Sciatic nerve (tissue), 2 donors: ENCODE measurements at regions not wholly inside any gene's neighbourhood (a gene's known extent, or its start where the extent isn't known, plus 50 kb on each side); places are given as distances from the start of the nearest gene placed in this dataset.
"Not testable (repeated sequence)": the region's sequence is repeated elsewhere in the genome, so short reads cannot be mapped to it uniquely, and the experiment has no call there.

Experiments used
- ATAC-seq: fragments of 200-7000 bp; cut with Tn5 transposase; one replicate; pipeline ENCODE4 v1.9.1; 2020; ENCODE audit warnings: mild to moderate bottlenecking, moderate library complexity
- DNase-seq: peaks from one replicate; pipeline ENCODE4 v3.0.0-alpha.2; 2020; ENCODE audit warnings: low spot score
- intact Hi-C: fragments of 100-400 bp; cut with DNase I; formaldehyde crosslinking; loops from one replicate; pipeline ENCODE4 v1.14.2; 2022
- donor health status: DM: no; HTN: no; CAD: no.
- donor health status: DM: no; HTN: no; CAD: no.

DNA sequence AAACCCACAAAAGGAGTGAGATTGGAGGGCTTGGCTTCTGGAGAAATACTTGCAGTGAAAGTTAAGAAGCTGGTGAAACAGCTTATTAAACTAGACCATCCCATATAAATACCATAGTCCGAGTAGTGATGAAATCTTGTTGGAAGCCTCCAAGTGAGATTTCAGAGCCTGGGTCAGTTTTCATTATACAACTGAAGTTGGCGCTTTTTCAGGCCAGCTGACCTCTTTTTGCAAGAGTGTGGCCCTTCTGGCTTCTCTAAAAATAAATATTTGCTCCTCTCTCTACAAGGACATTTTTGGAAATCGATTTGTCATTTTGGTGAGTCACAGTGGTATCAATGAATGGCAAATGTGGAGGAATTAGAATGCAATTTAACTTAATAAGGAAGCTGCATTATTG lies 51.2 kb upstream of the THRB start:
- no peak for DNase-seq
- intact Hi-C loops, result no loop called here
- ATAC-seq, result peak; percentile 82

GRCh38 chr3:24548278-24548677 lies 53.6 kb upstream of the THRB start:
- ATAC-seq (no peak), DNase-seq (no peak)
- intact Hi-C loops, result no loop called here

DNA sequence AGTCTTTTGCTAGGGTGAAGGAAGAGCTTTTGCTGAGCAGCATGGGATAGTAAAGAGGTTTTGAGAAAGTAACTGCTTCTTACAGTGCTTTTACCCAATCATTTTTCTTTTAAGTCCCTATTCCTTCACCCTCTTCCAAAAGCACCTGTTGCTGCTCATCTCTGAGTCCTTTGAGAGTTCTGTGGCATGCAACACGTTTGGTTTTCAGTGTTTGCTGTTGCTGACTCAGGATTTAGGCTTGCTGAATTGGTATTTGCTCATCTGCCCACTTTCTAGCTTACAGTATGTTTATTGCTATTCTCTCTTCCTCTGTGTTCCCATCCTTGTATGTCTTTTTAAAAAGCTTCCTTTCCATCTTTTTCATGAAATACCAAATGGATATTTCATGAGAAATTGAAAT lies 55.9 kb upstream of the THRB start:
- DNase-seq, result no peak
- ATAC-seq, result no peak
- intact Hi-C loops, result no loop called here

GRCh38 chr3:24551626-24552025 lies 57.0 kb upstream of the THRB start:
- ATAC-seq (no peak), DNase-seq (no peak)
- intact Hi-C loops, result no loop called here

DNA sequence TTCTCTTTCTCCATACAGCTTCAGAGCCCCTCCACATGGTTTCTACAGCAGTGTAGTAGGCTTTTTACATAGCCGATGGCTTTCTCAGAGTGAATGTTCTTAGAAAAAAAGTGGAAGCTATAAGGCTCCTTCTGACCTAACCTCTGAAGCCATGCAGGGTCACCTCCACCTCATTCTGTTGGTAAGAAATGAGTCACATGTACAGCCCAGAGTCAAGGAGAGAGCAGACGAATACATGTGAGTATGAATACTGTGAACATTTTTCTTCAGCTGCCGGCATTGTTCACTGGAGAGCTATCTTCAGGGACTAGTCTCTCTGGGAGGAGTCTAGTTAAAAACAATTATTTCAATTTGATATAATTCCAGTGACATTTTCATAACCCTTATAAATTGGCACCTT lies 68.2 kb upstream of the THRB start:
- intact Hi-C loops, result no loop called here
- DNase-seq (no peak), ATAC-seq (no peak)

DNA sequence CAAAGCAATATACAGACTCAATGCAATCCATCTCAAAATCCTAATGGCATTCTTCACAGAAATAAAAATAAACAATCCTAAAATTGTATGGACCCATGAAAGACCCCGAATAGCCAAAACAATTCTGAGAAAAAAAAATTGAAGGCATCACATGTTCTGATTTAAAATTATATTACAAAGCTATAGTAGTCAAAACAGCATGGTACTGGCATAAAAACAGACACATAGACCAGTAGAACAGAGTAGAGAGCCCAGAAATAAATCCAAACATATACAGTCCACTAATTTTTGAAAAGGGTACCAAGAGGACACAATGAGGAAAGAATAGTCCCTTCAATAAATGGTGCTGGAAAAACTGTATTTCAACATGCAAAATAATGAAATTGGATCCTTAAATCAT lies 70.4 kb upstream of the THRB start:
- ATAC-seq (no peak), DNase-seq (no peak)
- intact Hi-C loops, result no loop called here

DNA sequence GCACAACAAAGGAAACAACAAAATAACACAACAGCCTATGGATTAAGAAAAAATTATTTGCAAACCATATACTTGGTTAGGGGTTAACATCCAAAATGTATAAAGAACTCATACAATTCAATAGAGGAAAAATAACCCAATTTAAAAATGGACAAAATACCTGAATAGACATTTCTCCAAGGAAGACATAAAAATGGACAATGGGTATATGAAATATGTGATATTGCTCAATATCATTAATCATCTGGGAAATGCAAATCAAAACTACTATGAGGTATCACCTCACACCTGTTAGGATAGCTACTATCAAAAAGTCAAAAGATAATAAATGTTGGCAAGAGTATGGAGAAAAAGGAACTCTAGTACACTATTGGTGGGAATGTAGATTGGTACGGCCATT lies 71.0 kb upstream of the THRB start:
- intact Hi-C loops, result no loop called here

GRCh38 chr3:24566927-24567326 lies 72.3 kb upstream of the THRB start:
- ATAC-seq (no peak), DNase-seq (no peak)
- intact Hi-C loops, result no loop called here

More for the DNA sequence above, 71.0 kb upstream of the THRB start:
- ATAC-seq (no peak), DNase-seq (no peak)

GRCh38 chr3:24572409-24572808 lies 77.8 kb upstream of the THRB start:
- intact Hi-C loops, ATAC-seq, DNase-seq: not testable (repeated sequence)

GRCh38 chr3:24573576-24573975 lies 78.9 kb upstream of the THRB start:
- DNase-seq (no peak), ATAC-seq (no peak)
- intact Hi-C loops, result no loop called here

- intact Hi-C loops, result no loop called here
- DNase-seq (no peak), ATAC-seq (no peak)
Observed at GRCh38 chr3:24578324-24578723, 83.7 kb upstream of the THRB start.

- intact Hi-C loops, result no loop called here
- DNase-seq, result no peak
- ATAC-seq, result no peak
Observed at GRCh38 chr3:24578951-24579421, 84.3 kb upstream of the THRB start.

DNA sequence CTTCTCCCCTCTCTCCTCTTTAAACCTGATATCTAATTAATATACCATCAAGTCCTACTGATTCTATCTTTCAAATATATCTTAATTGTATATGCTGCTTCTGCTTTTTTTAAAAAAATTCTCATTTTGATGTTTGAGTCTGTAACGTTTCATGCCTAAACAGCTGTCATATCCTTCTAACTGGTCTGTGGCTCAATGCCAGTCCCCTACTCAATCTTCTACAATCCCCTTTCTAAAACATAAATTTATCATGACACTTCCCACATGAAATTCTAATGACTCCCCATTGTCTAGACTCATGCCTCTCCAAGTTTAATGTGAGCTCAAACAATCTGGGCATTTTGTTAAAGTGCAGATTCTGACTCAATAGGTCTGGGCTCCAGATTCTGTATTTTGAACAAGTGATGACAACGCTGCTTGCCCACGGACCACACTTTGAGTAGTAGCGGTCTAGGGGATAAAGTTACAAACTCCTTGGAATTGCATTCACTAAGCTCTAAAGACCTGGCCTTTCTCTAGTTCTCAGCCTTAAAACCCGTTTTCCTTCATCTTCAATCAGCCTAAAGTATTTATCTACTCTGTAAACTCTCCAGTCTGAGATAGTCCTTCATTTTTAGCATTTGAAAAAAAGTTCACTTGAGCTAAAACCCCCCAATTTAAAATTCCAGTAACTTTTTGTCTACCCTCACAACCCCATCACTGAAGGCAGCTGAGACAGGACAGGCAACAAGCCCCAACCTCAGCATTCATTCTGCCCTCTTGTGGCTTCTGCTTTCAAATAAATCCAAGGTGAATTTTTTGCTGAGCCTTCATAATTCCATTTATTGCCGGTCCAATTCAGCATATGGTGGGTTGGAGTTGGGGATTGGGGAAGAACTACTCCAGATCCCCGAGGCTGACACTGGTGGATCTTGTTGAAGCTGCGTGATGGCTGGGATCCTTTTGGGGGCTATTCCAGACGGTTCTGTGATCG lies 88.1 kb upstream of the THRB start:
- intact Hi-C loops, result no loop called here
- ATAC-seq, result no peak
- DNase-seq, result no peak

DNA sequence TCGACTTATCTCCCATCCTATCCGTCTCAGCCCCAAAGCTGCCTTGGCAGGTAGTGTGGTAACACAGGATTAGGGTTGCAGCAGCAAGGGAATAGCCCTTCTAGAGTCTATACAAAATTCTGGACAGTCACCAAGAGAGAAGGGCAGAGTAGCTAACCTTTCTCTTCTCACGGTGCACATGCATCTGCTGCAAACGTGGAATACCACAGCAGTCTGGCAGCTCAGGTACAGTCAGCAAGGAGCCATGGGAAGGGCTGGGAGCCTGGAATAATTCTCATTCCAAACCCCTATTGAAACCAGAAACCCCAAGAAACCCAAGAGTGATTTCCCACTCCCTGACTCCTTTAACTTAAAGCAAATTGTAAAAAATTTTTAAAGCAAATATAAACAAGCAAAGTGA lies 92.3 kb upstream of the THRB start:
- intact Hi-C loops, result no loop called here
- DNase-seq (no peak), ATAC-seq (no peak)

DNA sequence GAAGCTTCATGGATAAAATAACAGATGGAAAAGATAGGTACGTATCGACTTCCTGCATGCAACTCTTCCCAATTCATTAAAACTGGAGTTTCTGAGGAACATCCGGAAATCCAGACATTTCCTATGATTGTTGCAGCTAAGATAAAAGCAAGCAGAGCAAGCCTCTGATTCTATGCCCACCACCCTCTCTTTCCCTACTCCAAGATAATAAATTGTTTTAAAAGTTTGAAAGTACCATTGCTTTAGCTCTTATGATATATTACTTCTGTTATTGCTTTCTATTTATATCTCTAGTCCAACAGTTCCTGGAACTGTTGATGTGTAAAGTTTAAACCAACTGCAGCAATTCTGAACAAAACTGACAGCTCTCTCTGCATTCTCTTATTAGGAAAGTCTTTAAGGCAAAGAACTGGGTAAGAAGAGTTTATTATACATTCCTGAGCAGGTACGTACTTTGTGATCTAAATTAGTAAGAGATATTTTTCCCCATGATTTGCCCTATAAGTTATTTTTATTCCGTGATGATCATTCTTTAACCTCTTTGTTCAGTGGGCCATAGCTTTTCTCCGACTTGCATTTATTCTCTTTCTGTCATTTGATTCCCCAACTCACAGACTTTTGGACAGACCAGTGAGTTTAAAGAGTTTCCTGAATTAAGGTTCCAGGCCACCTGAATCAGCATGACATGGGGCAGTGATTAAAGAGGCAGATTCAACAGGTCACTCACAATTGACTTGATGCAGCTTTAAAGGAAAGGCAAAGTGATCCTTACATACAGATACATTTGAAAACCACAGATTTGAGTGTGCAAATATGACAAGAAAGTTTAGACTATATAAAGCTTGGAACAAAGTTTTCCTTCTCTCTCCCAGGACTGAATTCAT lies 94.2 kb upstream of the THRB start:
- intact Hi-C loops, result no loop called here
- ATAC-seq, result no peak
- no peak for DNase-seq

- intact Hi-C loops, result no loop called here
- ATAC-seq, result no peak
- DNase-seq, result no peak
Observed at GRCh38 chr3:24589513-24589851, 94.8 kb upstream of the THRB start.

DNA sequence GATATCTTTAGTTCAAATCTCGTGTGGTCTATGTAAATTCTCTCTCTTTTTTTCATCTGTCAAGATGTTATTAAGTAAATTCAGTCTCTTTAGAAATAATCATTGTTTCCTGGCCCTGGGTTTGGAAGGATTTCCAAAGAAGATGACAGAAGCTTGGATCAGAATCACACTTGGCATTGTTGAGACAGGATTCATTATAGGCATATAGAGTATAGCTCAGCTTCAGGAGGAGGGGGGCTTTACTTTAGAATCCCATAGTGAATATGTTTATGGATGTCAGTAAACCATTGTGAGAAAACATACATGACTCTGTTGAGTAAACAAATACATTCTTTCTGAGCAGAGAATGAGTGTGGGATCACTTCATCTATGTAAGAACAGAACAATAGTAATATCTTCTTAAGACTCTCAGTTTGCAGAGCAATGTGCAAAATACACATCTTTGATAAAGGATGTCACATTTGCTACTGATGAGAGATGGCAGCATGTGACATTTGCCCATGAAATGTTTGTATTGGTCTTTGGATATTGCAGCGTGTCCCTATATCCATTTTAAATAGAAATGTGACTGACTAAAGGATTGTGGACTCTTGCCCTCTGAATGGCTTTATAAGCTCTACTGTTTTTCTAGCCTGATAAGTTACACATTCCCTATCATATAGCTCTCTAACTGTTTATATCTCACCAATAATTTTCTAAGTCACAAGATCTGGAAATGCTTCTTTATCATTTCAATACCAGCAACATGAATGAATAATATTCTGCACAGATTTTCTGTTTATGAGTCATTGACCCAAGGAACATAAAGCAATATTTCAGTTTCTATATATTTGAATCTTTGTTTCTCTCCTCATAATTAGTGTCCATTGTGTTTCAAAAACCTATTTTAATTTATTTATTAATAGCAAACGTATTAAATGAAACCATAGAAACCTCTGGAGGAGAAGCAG lies 95.6 kb upstream of the THRB start:
- intact Hi-C loops, result no loop called here
- ATAC-seq (no peak), DNase-seq (no peak)

DNA sequence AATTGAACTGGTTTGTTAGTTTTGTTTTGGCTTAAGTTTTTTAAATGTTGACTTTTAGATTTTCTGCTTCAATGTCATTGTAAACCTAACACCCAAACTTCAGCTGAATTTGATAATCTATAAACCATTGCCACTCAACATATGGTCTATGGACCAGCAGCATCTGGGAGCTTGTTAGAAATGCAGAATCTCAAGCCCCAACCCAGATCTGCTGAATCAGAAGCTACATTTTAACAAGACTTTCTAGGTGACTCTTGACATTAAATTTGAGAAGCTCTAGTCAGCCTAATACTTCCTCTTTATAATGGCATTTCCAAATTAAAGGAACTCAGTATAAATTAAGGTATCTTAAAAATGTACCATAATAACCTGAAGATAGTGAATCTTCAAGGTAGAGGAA lies 96.5 kb upstream of the THRB start:
- no peak for ATAC-seq
- no peak for DNase-seq
- intact Hi-C loops, result no loop called here
